Endodermal cell (in vitro differentiated cells): ENCODE measurements at regions not wholly inside any gene's neighbourhood (a gene's known extent, or its start where the extent isn't known, plus 50 kb on each side); places are given as distances from the start of the nearest gene placed in this dataset.

Source experiments
- DNase-seq: peaks from one replicate; pipeline ENCODE4 v3.0.0-alpha.2; 2017
- H3K27ac ChIP-seq: 2 replicates; pipeline ENCODE4 v1.5.1; 2013; ENCODE audit warnings: mild to moderate bottlenecking, low read depth, low read length, moderate library complexity
- H3K27me3 ChIP-seq: 2 replicates; pipeline ENCODE4 v1.6.1; 2013; ENCODE audit warnings: mild to moderate bottlenecking, low read length, moderate library complexity; ENCODE audit not compliant: insufficient read depth, control insufficient read depth, poor library complexity, severe bottlenecking
- H3K36me3 ChIP-seq: 2 replicates; pipeline ENCODE4 v1.7.0; 2013; ENCODE audit warnings: mild to moderate bottlenecking, low read length, moderate library complexity; ENCODE audit not compliant: control insufficient read depth, insufficient read depth
- H3K4me1 ChIP-seq: one replicate; pipeline ENCODE4 v1.7.0; 2013; ENCODE audit warnings: low read length; ENCODE audit not compliant: control insufficient read depth, insufficient read depth
- H3K4me3 ChIP-seq: 2 replicates; pipeline ENCODE4 v1.5.1; 2013; ENCODE audit warnings: mild to moderate bottlenecking, low read length, moderate library complexity
- H3K9ac ChIP-seq: 2 replicates; pipeline ENCODE4 v1.6.1; 2013; ENCODE audit warnings: mild to moderate bottlenecking, low read length, moderate library complexity; ENCODE audit not compliant: poor library complexity, severe bottlenecking; ENCODE audit errors: extremely low read depth
- H3K9me3 ChIP-seq: 2 replicates; pipeline ENCODE4 v1.6.1; 2013; ENCODE audit warnings: mild to moderate bottlenecking, low read length, moderate library complexity; ENCODE audit not compliant: control insufficient read depth
- H3K27ac Mint-ChIP-seq: 2 replicates; pipeline ENCODE4 v1.8.0; 2020; ENCODE audit warnings: mixed read lengths
- H3K27me3 Mint-ChIP-seq: 2 replicates; pipeline ENCODE4 v1.8.0; 2021; ENCODE audit warnings: mild to moderate bottlenecking, mixed read lengths; ENCODE audit not compliant: insufficient read depth
- H3K36me3 Mint-ChIP-seq: 2 replicates; pipeline ENCODE4 v1.8.0; 2020; ENCODE audit warnings: low read depth, mixed read lengths
- H3K4me1 Mint-ChIP-seq: 2 replicates; pipeline ENCODE4 v1.8.0; 2020; ENCODE audit warnings: mixed read lengths
- H3K4me3 Mint-ChIP-seq: 2 replicates; pipeline ENCODE4 v1.8.0; 2020; ENCODE audit warnings: mild to moderate bottlenecking, moderate library complexity, mixed read lengths
- H3K9me3 Mint-ChIP-seq: 2 replicates; pipeline ENCODE4 v1.8.0; 2020; ENCODE audit warnings: mild to moderate bottlenecking, mixed read lengths
- WGBS, 2 experiments: methylation state at CpG; one replicate each; pipeline versions ENCODE4 v1.1.5 to v1.1.7; 2013; ENCODE audit warnings: missing lambda C conversion rate in 2 of 2, mixed read lengths in 1 of 2; ENCODE audit not compliant: insufficient coverage in 1 of 2, insufficient read length in 1 of 2; 5-methylcytosine and 5-hydroxymethylcytosine counted together
- TF ChIP-seq, protein P1 (sequence below): fragments of 200-600 bp; sonication (generic); conservative IDR thresholded peaks from 2 replicates; pipeline ENCODE4 v1.5.0; 2021; ENCODE audit warnings: antibody characterized with exemption, mild to moderate bottlenecking

DNA sequence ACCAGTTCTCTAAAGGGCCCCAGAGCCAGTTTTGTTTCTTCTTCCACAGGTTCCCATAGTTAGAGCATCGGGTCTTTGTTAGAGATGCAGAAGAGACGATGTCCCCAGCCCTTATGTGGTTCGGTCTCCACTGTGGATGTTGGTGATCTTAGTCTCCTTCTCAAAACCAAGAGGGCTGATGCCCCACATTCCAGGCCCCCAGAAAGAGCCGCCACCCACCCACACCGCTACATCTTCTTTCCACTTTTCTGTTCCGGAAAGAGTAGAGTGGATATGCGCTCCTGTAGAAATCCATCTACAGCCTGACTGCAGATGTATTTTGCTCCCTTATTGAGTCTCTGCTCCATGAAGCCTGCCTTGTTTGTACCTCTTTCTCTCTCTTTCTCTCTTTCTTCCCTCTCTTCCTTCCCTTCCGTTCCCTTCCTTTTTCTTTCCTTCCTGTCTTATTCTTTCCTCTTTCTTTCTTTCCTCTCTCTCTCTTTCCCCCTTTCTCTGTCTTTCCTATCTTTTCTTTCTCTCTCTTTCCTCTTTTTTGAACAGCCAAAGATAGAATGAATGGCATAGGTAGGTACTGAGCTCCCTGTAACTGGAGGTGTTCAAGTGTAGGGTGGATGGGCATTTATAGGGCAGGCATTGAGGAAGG lies 224.3 kb downstream of the SEC14L1 start:
- Histone ChIP-seq H3K9me3 (no peaks in the 10 kb centered on the region), H3K36me3 (no peaks in the 10 kb centered on the region), H3K27ac (no peak overlapping the region), H3K4me3 (no peak overlapping the region), H3K9ac (no peak overlapping the region), H3K27me3 (no peaks in the 10 kb centered on the region), H3K4me1 (peaks cover 11% of the 10 kb centered on the region)
- TF ChIP-seq, protein P1, sequence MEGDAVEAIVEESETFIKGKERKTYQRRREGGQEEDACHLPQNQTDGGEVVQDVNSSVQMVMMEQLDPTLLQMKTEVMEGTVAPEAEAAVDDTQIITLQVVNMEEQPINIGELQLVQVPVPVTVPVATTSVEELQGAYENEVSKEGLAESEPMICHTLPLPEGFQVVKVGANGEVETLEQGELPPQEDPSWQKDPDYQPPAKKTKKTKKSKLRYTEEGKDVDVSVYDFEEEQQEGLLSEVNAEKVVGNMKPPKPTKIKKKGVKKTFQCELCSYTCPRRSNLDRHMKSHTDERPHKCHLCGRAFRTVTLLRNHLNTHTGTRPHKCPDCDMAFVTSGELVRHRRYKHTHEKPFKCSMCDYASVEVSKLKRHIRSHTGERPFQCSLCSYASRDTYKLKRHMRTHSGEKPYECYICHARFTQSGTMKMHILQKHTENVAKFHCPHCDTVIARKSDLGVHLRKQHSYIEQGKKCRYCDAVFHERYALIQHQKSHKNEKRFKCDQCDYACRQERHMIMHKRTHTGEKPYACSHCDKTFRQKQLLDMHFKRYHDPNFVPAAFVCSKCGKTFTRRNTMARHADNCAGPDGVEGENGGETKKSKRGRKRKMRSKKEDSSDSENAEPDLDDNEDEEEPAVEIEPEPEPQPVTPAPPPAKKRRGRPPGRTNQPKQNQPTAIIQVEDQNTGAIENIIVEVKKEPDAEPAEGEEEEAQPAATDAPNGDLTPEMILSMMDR = no peak
- DNase-seq = no peak
- no peak overlapping the region for H3K27ac Mint-ChIP-seq
- H3K36me3 Mint-ChIP-seq = no peaks in the 10 kb centered on the region
- no peak overlapping the region for H3K4me3 Mint-ChIP-seq
- WGBS, 2 experiments = 93 to 96% methylated on average over 5 to 8 of the region's 8 CpGs
- H3K9me3 Mint-ChIP-seq = no peaks in the 10 kb centered on the region
- H3K27me3 Mint-ChIP-seq = no peaks in the 10 kb centered on the region
- peaks cover 27% of the 10 kb centered on the region for H3K4me1 Mint-ChIP-seq

DNA sequence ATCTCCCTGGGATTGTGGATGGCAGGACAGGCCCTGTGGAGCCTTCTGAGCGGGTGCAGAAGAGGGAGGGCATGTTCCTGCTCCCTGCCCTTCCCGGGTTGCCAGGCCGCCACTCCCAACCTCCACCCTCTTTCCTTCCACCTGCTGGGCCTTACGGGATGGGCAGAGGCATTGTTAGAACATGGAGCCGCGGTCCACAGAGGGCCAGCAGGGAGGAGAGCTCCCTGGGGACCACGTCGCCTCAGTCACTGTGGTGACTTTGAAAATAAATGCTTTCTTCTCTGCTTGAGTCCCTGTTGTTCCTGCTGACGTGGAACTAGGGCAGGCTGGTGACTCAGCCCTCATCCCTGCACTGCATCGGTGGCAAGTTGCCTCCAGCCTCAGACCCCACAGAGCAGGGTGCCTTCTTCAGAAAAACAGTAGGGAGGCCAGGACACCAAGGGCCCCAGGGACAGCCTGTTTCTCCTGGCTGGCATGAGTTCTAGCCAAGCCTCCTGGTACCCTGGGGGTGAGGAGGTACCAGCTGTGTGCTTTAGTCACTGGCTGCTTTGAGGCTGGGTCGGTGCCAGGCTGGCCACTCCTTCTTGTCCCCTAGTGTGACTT lies 224.9 kb downstream of the SEC14L1 start:
- peak; percentile 67 for DNase-seq
- H3K4me1 Mint-ChIP-seq = peaks cover 29% of the 10 kb centered on the region

DNA sequence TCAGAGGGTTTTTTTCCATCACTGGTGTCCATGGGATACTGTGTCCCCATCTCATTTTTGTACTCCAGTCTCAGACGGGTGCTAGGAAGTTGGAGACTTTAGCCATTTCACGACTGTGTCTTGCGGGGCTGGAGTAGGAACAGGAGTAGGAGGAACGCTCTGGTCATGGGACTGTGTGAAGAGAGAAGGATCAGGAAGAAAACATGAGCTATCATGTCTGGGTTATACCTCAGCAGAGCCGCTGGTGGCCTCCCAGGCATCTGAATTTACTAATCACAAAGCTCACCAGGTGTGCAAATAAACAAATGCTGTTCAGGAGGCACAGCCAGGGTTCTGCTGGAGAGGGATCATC lies 225.4 kb downstream of the SEC14L1 start:
- no peak overlapping the region for H3K27ac ChIP-seq
- no peaks in the 10 kb centered on the region for H3K9me3 ChIP-seq
- H3K9me3 Mint-ChIP-seq = no peaks in the 10 kb centered on the region
- H3K4me1 ChIP-seq = peaks cover 13% of the 10 kb centered on the region
- no peak overlapping the region for H3K27ac Mint-ChIP-seq
- no peak overlapping the region for H3K4me3 ChIP-seq
- H3K27me3 Mint-ChIP-seq = no peaks in the 10 kb centered on the region
- TF ChIP-seq, protein P1 = no peak
- H3K27me3 ChIP-seq = no peaks in the 10 kb centered on the region
- H3K4me1 Mint-ChIP-seq = peaks cover 34% of the 10 kb centered on the region
- H3K4me3 Mint-ChIP-seq = peak overlapping the region; percentile 6
- H3K9ac ChIP-seq = no peak overlapping the region
- DNase-seq = no peak
- WGBS, 2 experiments = 73 to 75% methylated on average over 5 of the region's 5 CpGs
- H3K36me3 ChIP-seq = no peaks in the 10 kb centered on the region
- H3K36me3 Mint-ChIP-seq = no peaks in the 10 kb centered on the region

More for the DNA sequence above, 224.9 kb downstream of the SEC14L1 start:
- H3K4me3 ChIP-seq = no peak overlapping the region
- H3K36me3 ChIP-seq = no peaks in the 10 kb centered on the region
- H3K27ac ChIP-seq = no peak overlapping the region
- peaks cover 11% of the 10 kb centered on the region for H3K4me1 ChIP-seq
- no peaks in the 10 kb centered on the region for H3K27me3 Mint-ChIP-seq
- H3K9me3 Mint-ChIP-seq = no peaks in the 10 kb centered on the region
- H3K36me3 Mint-ChIP-seq = no peaks in the 10 kb centered on the region
- WGBS, 2 experiments = 72 to 73% methylated on average over 4 to 11 of the region's 11 CpGs
- H3K9me3 ChIP-seq = no peaks in the 10 kb centered on the region
- H3K4me3 Mint-ChIP-seq = peak overlapping the region; percentile 6
- H3K27ac Mint-ChIP-seq = no peak overlapping the region
- H3K27me3 ChIP-seq = no peaks in the 10 kb centered on the region
- TF ChIP-seq, protein P1 = no peak
- H3K9ac ChIP-seq = no peak overlapping the region
